Germinal center (tissue), 1 donor: ENCODE measurements at regions not wholly inside any gene's neighbourhood (a gene's known extent, or its start where the extent isn't known, plus 50 kb on each side); places are given as distances from the start of the nearest gene placed in this dataset.

ENCODE experiments used
- DNase-seq: peaks from one replicate; pipeline ENCODE4 v3.0.0; 2012; ENCODE audit warnings: mixed read lengths, low spot score

- no peak for DNase-seq
Measured at GRCh38 chr3:72204452-72204851, 419.5 kb upstream of the PROK2 start.

- no peak for DNase-seq
Measured at GRCh38 chr3:72203613-72204349, 418.8 kb upstream of the PROK2 start.

GRCh38 chr3:72203105-72203504 lies 418.2 kb upstream of the PROK2 start:
- DNase-seq, result no peak

- DNase-seq, result no peak
Measured at GRCh38 chr3:72200332-72200731, 415.4 kb upstream of the PROK2 start.

GRCh38 chr3:72199530-72199929 lies 414.6 kb upstream of the PROK2 start:
- no peak for DNase-seq

GRCh38 chr3:72196377-72196929 lies 411.5 kb upstream of the PROK2 start:
- no peak for DNase-seq

- DNase-seq, result no peak
Measured at GRCh38 chr3:72195895-72196294, 410.9 kb upstream of the PROK2 start.

GRCh38 chr3:72194458-72194857 lies 409.5 kb upstream of the PROK2 start:
- no peak for DNase-seq

- no peak for DNase-seq
Measured at GRCh38 chr3:72193771-72194430, 409.0 kb upstream of the PROK2 start.

GRCh38 chr3:72192572-72192971 lies 407.6 kb upstream of the PROK2 start:
- DNase-seq, result no peak

GRCh38 chr3:72191209-72191960 lies 406.4 kb upstream of the PROK2 start:
- no peak for DNase-seq

- no peak for DNase-seq
Measured at GRCh38 chr3:72190050-72190449, 405.1 kb upstream of the PROK2 start.

GRCh38 chr3:72189339-72189738 lies 404.4 kb upstream of the PROK2 start:
- no peak for DNase-seq

GRCh38 chr3:72188536-72188935 lies 403.6 kb upstream of the PROK2 start:
- no peak for DNase-seq

- DNase-seq, result peak; percentile 55
Measured at GRCh38 chr3:72187131-72187530, 402.2 kb upstream of the PROK2 start.

GRCh38 chr3:72186400-72186855 lies 401.5 kb upstream of the PROK2 start:
- DNase-seq, result no peak

- DNase-seq, result peak; percentile 73
Measured at GRCh38 chr3:72185549-72186399, 400.8 kb upstream of the PROK2 start.

- no peak for DNase-seq
Measured at GRCh38 chr3:72183489-72183888, 398.5 kb upstream of the PROK2 start.

- no peak for DNase-seq
Measured at GRCh38 chr3:72182206-72182605, 397.3 kb upstream of the PROK2 start.

- DNase-seq, result no peak
Measured at GRCh38 chr3:72181251-72181650, 396.3 kb upstream of the PROK2 start.

GRCh38 chr3:72180405-72180804 lies 395.5 kb upstream of the PROK2 start:
- no peak for DNase-seq

GRCh38 chr3:72179107-72179464 lies 394.1 kb upstream of the PROK2 start:
- DNase-seq, result no peak
